Activated T-helper 17 cell treated with anti-CD3 and anti-CD28 coated beads, Interleukin-2, amount 50 U/mL, for 72 hours (primary cell): ENCODE measurements at regions not wholly inside any gene's neighbourhood (a gene's known extent, or its start where the extent isn't known, plus 50 kb on each side); places are given as distances from the start of the nearest gene placed in this dataset.
"Not testable (repeated sequence)": the region's sequence is repeated elsewhere in the genome, so short reads cannot be mapped to it uniquely, and the experiment has no call there.

ENCODE experiments used
- ATAC-seq: fragments of 150-1000 bp; cut with Tn5 transposase; replicated peaks from 2 replicates; pipeline ENCODE4 v1.10.0; 2021; ENCODE audit warnings: mild to moderate bottlenecking, moderate library complexity
- H3K27ac Mint-ChIP-seq: one replicate; pipeline ENCODE4 v1.8.0; 2022; ENCODE audit warnings: mixed read lengths
- H3K27me3 Mint-ChIP-seq: one replicate; pipeline ENCODE4 v1.8.0; 2022; ENCODE audit warnings: mixed read lengths
- H3K36me3 Mint-ChIP-seq: one replicate; pipeline ENCODE4 v1.8.0; 2022; ENCODE audit warnings: low read depth, mild to moderate bottlenecking, mixed read lengths
- H3K4me1 Mint-ChIP-seq: one replicate; pipeline ENCODE4 v1.8.0; 2022; ENCODE audit warnings: mixed read lengths
- H3K4me3 Mint-ChIP-seq: one replicate; pipeline ENCODE4 v1.8.0; 2022; ENCODE audit warnings: mild to moderate bottlenecking, mixed read lengths
- H3K9me3 Mint-ChIP-seq: one replicate; pipeline ENCODE4 v1.8.0; 2022; ENCODE audit warnings: mixed read lengths

- H3K9me3 Mint-ChIP-seq = no peaks in the 10 kb centered on the region
- no peak for ATAC-seq
- H3K36me3 Mint-ChIP-seq = no peaks in the 10 kb centered on the region
- H3K4me3 Mint-ChIP-seq = no peak overlapping the region
- no peaks in the 10 kb centered on the region for H3K4me1 Mint-ChIP-seq
- peaks cover 9% of the 10 kb centered on the region for H3K27me3 Mint-ChIP-seq
- H3K27ac Mint-ChIP-seq = no peak overlapping the region
Observed at GRCh38 chr5:37930350-37930749, 90.5 kb upstream of the GDNF start.

GRCh38 chr5:37929791-37930190 is 90.0 kb upstream of the GDNF start:
- no peaks in the 10 kb centered on the region for H3K36me3 Mint-ChIP-seq

GRCh38 chr5:37927753-37928152 is 87.9 kb upstream of the GDNF start:
- not testable (repeated sequence) for H3K9me3 Mint-ChIP-seq, H3K27ac Mint-ChIP-seq, H3K4me1 Mint-ChIP-seq, ATAC-seq, H3K36me3 Mint-ChIP-seq, H3K4me3 Mint-ChIP-seq
- peaks cover 19% of the 10 kb centered on the region for H3K27me3 Mint-ChIP-seq

More at GRCh38 chr5:37929791-37930190, 90.0 kb upstream of the GDNF start:
- peaks cover 9% of the 10 kb centered on the region for H3K27me3 Mint-ChIP-seq
- no peak overlapping the region for H3K4me3 Mint-ChIP-seq
- H3K4me1 Mint-ChIP-seq = no peaks in the 10 kb centered on the region
- no peak for ATAC-seq
- no peak overlapping the region for H3K27ac Mint-ChIP-seq
- no peaks in the 10 kb centered on the region for H3K9me3 Mint-ChIP-seq

GRCh38 chr5:37926732-37927131 is 86.9 kb upstream of the GDNF start:
- Mint-ChIP-seq H3K4me1 (no peaks in the 10 kb centered on the region), H3K27me3 (peaks cover 23% of the 10 kb centered on the region), H3K27ac (no peak overlapping the region), H3K4me3 (no peak overlapping the region), H3K9me3 (peaks cover 3% of the 10 kb centered on the region), H3K36me3 (no peaks in the 10 kb centered on the region)
- ATAC-seq = no peak

- Mint-ChIP-seq H3K4me1 (no peaks in the 10 kb centered on the region), H3K27me3 (peaks cover 35% of the 10 kb centered on the region), H3K36me3 (no peaks in the 10 kb centered on the region), H3K9me3 (peaks cover 3% of the 10 kb centered on the region), H3K27ac (no peak overlapping the region), H3K4me3 (no peak overlapping the region)
- no peak for ATAC-seq
Observed at GRCh38 chr5:37921452-37921851, 81.6 kb upstream of the GDNF start.

GRCh38 chr5:37918424-37918823 is 78.6 kb upstream of the GDNF start:
- no peak overlapping the region for H3K27ac Mint-ChIP-seq

GRCh38 chr5:37916525-37916924 is 76.7 kb upstream of the GDNF start:
- H3K9me3 Mint-ChIP-seq = no peaks in the 10 kb centered on the region
- H3K27ac Mint-ChIP-seq = no peak overlapping the region
- H3K4me1 Mint-ChIP-seq = no peaks in the 10 kb centered on the region
- no peaks in the 10 kb centered on the region for H3K36me3 Mint-ChIP-seq
- peaks cover 14% of the 10 kb centered on the region for H3K27me3 Mint-ChIP-seq
- H3K4me3 Mint-ChIP-seq = no peak overlapping the region
- no peak for ATAC-seq

More at GRCh38 chr5:37918424-37918823, 78.6 kb upstream of the GDNF start:
- Mint-ChIP-seq H3K4me1 (no peaks in the 10 kb centered on the region), H3K27me3 (peaks cover 23% of the 10 kb centered on the region), H3K4me3 (no peak overlapping the region), H3K9me3 (peaks cover 3% of the 10 kb centered on the region), H3K36me3 (no peaks in the 10 kb centered on the region)
- ATAC-seq = no peak

- H3K4me3 Mint-ChIP-seq = no peak overlapping the region
- H3K27me3 Mint-ChIP-seq = peaks cover 16% of the 10 kb centered on the region
- H3K36me3 Mint-ChIP-seq = no peaks in the 10 kb centered on the region
- no peaks in the 10 kb centered on the region for H3K9me3 Mint-ChIP-seq
- no peak for ATAC-seq
- no peaks in the 10 kb centered on the region for H3K4me1 Mint-ChIP-seq
- no peak overlapping the region for H3K27ac Mint-ChIP-seq
Observed at GRCh38 chr5:37915097-37915736, 75.4 kb upstream of the GDNF start.

- H3K9me3 Mint-ChIP-seq, H3K4me3 Mint-ChIP-seq, ATAC-seq, H3K4me1 Mint-ChIP-seq, H3K36me3 Mint-ChIP-seq, H3K27ac Mint-ChIP-seq: not testable (repeated sequence)
- H3K27me3 Mint-ChIP-seq = peaks cover 22% of the 10 kb centered on the region
Observed at GRCh38 chr5:37909610-37910266, 69.9 kb upstream of the GDNF start.

- Mint-ChIP-seq H3K36me3 (no peaks in the 10 kb centered on the region), H3K4me3 (no peak overlapping the region), H3K4me1 (no peaks in the 10 kb centered on the region), H3K27ac (no peak overlapping the region), H3K27me3 (peaks cover 22% of the 10 kb centered on the region), H3K9me3 (peaks cover 4% of the 10 kb centered on the region)
- ATAC-seq = no peak
Observed at GRCh38 chr5:37906416-37906815, 66.6 kb upstream of the GDNF start.

GRCh38 chr5:37905230-37905629 is 65.4 kb upstream of the GDNF start:
- H3K36me3 Mint-ChIP-seq = no peaks in the 10 kb centered on the region
- peaks cover 13% of the 10 kb centered on the region for H3K27me3 Mint-ChIP-seq
- H3K4me3 Mint-ChIP-seq = no peak overlapping the region
- no peak overlapping the region for H3K27ac Mint-ChIP-seq
- ATAC-seq = no peak
- H3K9me3 Mint-ChIP-seq = peaks cover 4% of the 10 kb centered on the region
- no peaks in the 10 kb centered on the region for H3K4me1 Mint-ChIP-seq

- Mint-ChIP-seq H3K36me3 (no peaks in the 10 kb centered on the region), H3K27ac (no peak overlapping the region), H3K9me3 (peaks cover 4% of the 10 kb centered on the region), H3K4me3 (no peak overlapping the region), H3K4me1 (no peaks in the 10 kb centered on the region), H3K27me3 (peaks cover 13% of the 10 kb centered on the region)
- no peak for ATAC-seq
Observed at GRCh38 chr5:37902323-37902722, 62.5 kb upstream of the GDNF start.

GRCh38 chr5:37900692-37901091 is 60.9 kb upstream of the GDNF start:
- ATAC-seq = no peak
- no peaks in the 10 kb centered on the region for H3K9me3 Mint-ChIP-seq

GRCh38 chr5:37899037-37899436 is 59.2 kb upstream of the GDNF start:
- Mint-ChIP-seq H3K4me3 (no peak overlapping the region), H3K27me3 (peaks cover 11% of the 10 kb centered on the region), H3K9me3 (no peaks in the 10 kb centered on the region), H3K27ac (no peak overlapping the region), H3K36me3 (no peaks in the 10 kb centered on the region), H3K4me1 (no peaks in the 10 kb centered on the region)
- no peak for ATAC-seq

More at GRCh38 chr5:37900692-37901091, 60.9 kb upstream of the GDNF start:
- Mint-ChIP-seq H3K4me3 (no peak overlapping the region), H3K27me3 (peaks cover 11% of the 10 kb centered on the region), H3K36me3 (no peaks in the 10 kb centered on the region), H3K4me1 (no peaks in the 10 kb centered on the region), H3K27ac (no peak overlapping the region)

- H3K36me3 Mint-ChIP-seq = no peaks in the 10 kb centered on the region
- no peaks in the 10 kb centered on the region for H3K9me3 Mint-ChIP-seq
- no peaks in the 10 kb centered on the region for H3K4me1 Mint-ChIP-seq
- no peak for ATAC-seq
- H3K27me3 Mint-ChIP-seq = peaks cover 11% of the 10 kb centered on the region
- H3K4me3 Mint-ChIP-seq = no peak overlapping the region
- no peak overlapping the region for H3K27ac Mint-ChIP-seq
Observed at GRCh38 chr5:37896159-37896558, 56.3 kb upstream of the GDNF start.
